Endothelial cell of umbilical vein (primary cell): ENCODE measurements at regions not wholly inside any gene's neighbourhood (a gene's known extent, or its start where the extent isn't known, plus 50 kb on each side); places are given as distances from the start of the nearest gene placed in this dataset.

ENCODE experiments used
- BruUV-seq: library from RNA; stranded (reverse); fragments of 400-500 nt; replicated peaks from 2 replicates; lab custom pipeline; 2021; lab: Mats Ljungman, UMichigan
- CTCF ChIA-PET: fragments of 300-600, 350-600 bp; sonication (Branson Sonifier 250); formaldehyde crosslinking; loops from one replicate; lab custom pipeline; 2021; ENCODE audit warnings: antibody characterized with exemption, inconsistent platforms; lab: Charles Lee
- POLR2A ChIA-PET: fragments of 300-600, 350-600 bp; sonication (Branson Sonifier 250); formaldehyde crosslinking; loops from one replicate; lab custom pipeline; 2021; ENCODE audit warnings: antibody characterized with exemption, inconsistent platforms; lab: Charles Lee
- DNase-seq: peaks from one replicate; pipeline ENCODE4 v3.0.0-alpha.2; 2011; ENCODE audit warnings: low read depth, low spot score
- FAIRE-seq: peaks from 2 replicates; lab custom pipeline; 2011; peaks lifted over from hg19 to GRCh38; lab: Jason Lieb, UNC
- H2AFZ ChIP-seq: 2 replicates; pipeline ENCODE4 v1.6.0; 2012; ENCODE audit warnings: low read depth, low read length, control low read depth, inconsistent platforms
- H3K27ac ChIP-seq: 2 replicates; pipeline ENCODE4 v1.5.1; 2011; ENCODE audit warnings: low read depth, mild to moderate bottlenecking, control low read depth, low read length, moderate library complexity; ENCODE audit not compliant: insufficient read depth
- H3K27me3 ChIP-seq, 2 experiments: 2 replicates each; pipeline versions ENCODE4 v1.6.0 to v1.6.1; 2011; ENCODE audit warnings: low read length in 2 of 2, mixed read lengths in 1 of 2; ENCODE audit not compliant: control insufficient read depth in 2 of 2, insufficient read depth in 2 of 2
- H3K36me3 ChIP-seq, 2 experiments: 2 replicates in 1 of 2; 3 replicates in 1 of 2; pipeline ENCODE4 v1.5.1; 2011; ENCODE audit warnings: low read length in 2 of 2, mild to moderate bottlenecking in 1 of 2, moderate library complexity in 1 of 2; ENCODE audit not compliant: control insufficient read depth in 2 of 2, insufficient read depth in 2 of 2; ENCODE audit errors: extremely low read depth in 1 of 2
- H3K4me1 ChIP-seq: 3 replicates; pipeline ENCODE4 v1.5.1; 2011; ENCODE audit warnings: mild to moderate bottlenecking, low read length; ENCODE audit not compliant: control insufficient read depth, insufficient read depth; ENCODE audit errors: extremely low read depth
- H3K4me2 ChIP-seq: 2 replicates; pipeline ENCODE4 v1.6.1; 2011; ENCODE audit warnings: low read length, control low read depth, mixed read lengths; ENCODE audit not compliant: insufficient read depth
- H3K4me3 ChIP-seq, 3 experiments: fragments of 200-600 bp in 1 of 3; sonication (generic), shearing (Covaris generic) in 1 of 3; replicated peaks in 1 of 3; 2 replicates each; pipeline ENCODE4 v1.5.1; 2011 to 2016; ENCODE audit warnings: control low read depth in 3 of 3, low read length in 3 of 3, mild to moderate bottlenecking in 2 of 3, inconsistent platforms in 1 of 3, low read depth in 1 of 3, moderate library complexity in 1 of 3; ENCODE audit not compliant: insufficient read depth in 1 of 3
- H3K79me2 ChIP-seq: 2 replicates; pipeline ENCODE4 v1.6.0; 2012; ENCODE audit warnings: low read length, inconsistent platforms; ENCODE audit not compliant: control insufficient read depth, insufficient read depth
- H3K9ac ChIP-seq: replicated peaks from 2 replicates; pipeline ENCODE3; 2011; ENCODE audit warnings: low read length, control low read depth; ENCODE audit not compliant: insufficient read depth; ENCODE audit errors: extremely low read depth
- H3K9me1 ChIP-seq: replicated peaks from 3 replicates; pipeline ENCODE4 v1.6.0; 2011; ENCODE audit warnings: mild to moderate bottlenecking, low read length; ENCODE audit not compliant: control insufficient read depth, insufficient read depth; ENCODE audit errors: extremely low read depth
- H3K9me3 ChIP-seq: replicated peaks from 2 replicates; pipeline ENCODE4 v1.5.1; 2012; ENCODE audit warnings: low read length, inconsistent platforms; ENCODE audit not compliant: control insufficient read depth, insufficient read depth
- H4K20me1 ChIP-seq: replicated peaks from 2 replicates; pipeline ENCODE3; 2011; ENCODE audit warnings: mild to moderate bottlenecking, low read length; ENCODE audit not compliant: control insufficient read depth, insufficient read depth; ENCODE audit errors: extremely low read depth
- CTCF ChIP-seq, 2 donors: IDR thresholded peaks; 1 replicate in 1 of 2; 2 replicates in 1 of 2; pipeline ENCODE4 v1.5.1; 2011; ENCODE audit warnings: low read length in 2 of 2, mild to moderate bottlenecking in 2 of 2, moderate library complexity in 2 of 2, control low read depth in 1 of 2, inconsistent platforms in 1 of 2, low read depth in 1 of 2; ENCODE audit not compliant: insufficient read depth in 1 of 2; ENCODE audit errors: extremely low read depth in 1 of 2
- EZH2 ChIP-seq: IDR thresholded peaks from 2 replicates; pipeline ENCODE4 v1.6.1; 2012; ENCODE audit warnings: borderline replicate concordance, low read depth, mild to moderate bottlenecking, moderate library complexity, low read length, inconsistent platforms; ENCODE audit not compliant: severe bottlenecking
- FOS ChIP-seq: IDR thresholded peaks from 2 replicates; pipeline ENCODE4 v1.6.1; 2011; ENCODE audit warnings: mild to moderate bottlenecking, low read length, moderate library complexity, borderline replicate concordance; ENCODE audit not compliant: insufficient read depth
- GATA2 ChIP-seq: IDR thresholded peaks from 2 replicates; pipeline ENCODE4 v1.7.0; 2011; ENCODE audit warnings: low read depth, mild to moderate bottlenecking, moderate library complexity, mixed read lengths, low read length; ENCODE audit not compliant: insufficient read length, insufficient read depth
- JUN ChIP-seq: IDR thresholded peaks from 2 replicates; pipeline ENCODE4 v1.6.1; 2011; ENCODE audit warnings: borderline replicate concordance, low read depth; ENCODE audit not compliant: insufficient read length, insufficient read depth
- MAX ChIP-seq: IDR thresholded peaks from 2 replicates; pipeline ENCODE4 v1.6.1; 2011; ENCODE audit not compliant: insufficient read depth, insufficient read length
- MYC ChIP-seq: IDR thresholded peaks from one replicate; pipeline ENCODE4 v1.6.1; 2011; ENCODE audit warnings: mild to moderate bottlenecking, low read depth, low read length
- POLR2A ChIP-seq: IDR thresholded peaks from 2 replicates; pipeline ENCODE4 v1.6.1; 2012; ENCODE audit warnings: low read depth, mild to moderate bottlenecking, control low read depth, low read length
- POLR2AphosphoS5 ChIP-seq: IDR thresholded peaks from 2 replicates; pipeline ENCODE4 v1.6.1; 2012; ENCODE audit warnings: low read depth, mild to moderate bottlenecking, control low read depth, low read length, moderate library complexity; ENCODE audit not compliant: insufficient read depth
- dilution Hi-C: fragments of 300-500 bp; cut with MboI; formaldehyde crosslinking; loops from one replicate; pipeline ENCODE4 v1.15.0; 2019; ENCODE audit warnings: low sequenced_read_pairs; ENCODE audit not compliant: extremely low pct_ligation_motif_present
- intact Hi-C: fragments of 100-400 bp; cut with micrococcal nuclease; formaldehyde crosslinking; loops from one replicate; pipeline ENCODE4 v1.10.0; 2022

- dilution Hi-C loops: no loop called here
- Histone ChIP-seq H4K20me1 (no peaks in the 10 kb centered on the region), H3K9ac (no peak overlapping the region), H3K9me3 (no peaks in the 10 kb centered on the region), H3K4me1 (no peaks in the 10 kb centered on the region), H2AFZ (no peak overlapping the region), H3K27ac (no peak overlapping the region), H3K36me3 (no peaks in the 10 kb centered on the region), H3K79me2 (no peaks in the 10 kb centered on the region), H3K9me1 (no peaks in the 10 kb centered on the region), H3K27me3 (no peaks in the 10 kb centered on the region), H3K4me2 (no peak overlapping the region), H3K4me3 (no peak overlapping the region)
- ChIA-PET POLR2A (no interaction called here), CTCF (no interaction called here)
- intact Hi-C loops: no loop called here
- FAIRE-seq: no peak
- DNase-seq: no peak
- no TSS peak for BruUV-seq
- TF ChIP-seq EZH2: no peak
- TF ChIP-seq CTCF (IDR thresholded peaks at IDR 0.05; ENCODE audit: extremely low read depth in 1 of 2, insufficient read depth in 1 of 2, low read depth in 1 of 2, low read length in 2 of 2): no peak
- no peak for TF ChIP-seq JUN
- no peak for TF ChIP-seq POLR2A
- no peak for TF ChIP-seq GATA2
- no peak for TF ChIP-seq POLR2AphosphoS5
- TF ChIP-seq MAX: no peak
- no peak for TF ChIP-seq FOS
- no peak for TF ChIP-seq MYC
Observed at GRCh38 chr18:67913040-67913439, 396.5 kb upstream of the DSEL start.
